ENCODE measurements at regions not wholly inside any gene's neighbourhood (a gene's known extent, or its start where the extent isn't known, plus 50 kb on each side); places are given as distances from the start of the nearest gene placed in this dataset.

GRCh38 chrX:76064825-76065224 is 108.0 kb upstream of the PBDC1 start:
- intact Hi-C loops (cut with micrococcal nuclease) = no loop called here
- DNase-seq (ENCODE audit: unreplicated experiment) = no peak
- POLR2A ChIA-PET = no interaction called here
- CTCF ChIA-PET = no interaction called here
- no TSS peak for BruUV-seq (replicated peaks)
- no peak overlapping the region for H3K27ac Mint-ChIP-seq (ENCODE audit: low read depth, unreplicated experiment)
- no peaks in the 10 kb centered on the region for H3K36me3 Mint-ChIP-seq (ENCODE audit: insufficient read depth, unreplicated experiment)
- peaks cover 58% of the 10 kb centered on the region for H3K9me3 Mint-ChIP-seq (ENCODE audit: unreplicated experiment)
- TF ChIP-seq CTCF (IDR thresholded peaks at IDR 0.05; ENCODE audit: unreplicated experiment) = no peak
- H3K4me1 Mint-ChIP-seq (ENCODE audit: insufficient read depth, unreplicated experiment) = no peaks in the 10 kb centered on the region
- H3K27me3 Mint-ChIP-seq (ENCODE audit: insufficient read depth, unreplicated experiment) = peaks cover 8% of the 10 kb centered on the region
- no peak overlapping the region for H3K4me3 Mint-ChIP-seq (ENCODE audit: unreplicated experiment)

- POLR2A ChIA-PET = no interaction called here
Observed at GRCh38 chrX:76076124-76076523, 96.7 kb upstream of the PBDC1 start.

GRCh38 chrX:76109654-76110053 is 63.2 kb upstream of the PBDC1 start:
- no peak for DNase-seq (ENCODE audit: unreplicated experiment)
- no TSS peak for BruUV-seq (replicated peaks)
- H3K36me3 Mint-ChIP-seq (ENCODE audit: insufficient read depth, unreplicated experiment) = no peaks in the 10 kb centered on the region
- POLR2A ChIA-PET = no interaction called here
- no peaks in the 10 kb centered on the region for H3K9me3 Mint-ChIP-seq (ENCODE audit: unreplicated experiment)
- intact Hi-C loops (cut with micrococcal nuclease) = no loop called here
- H3K27ac Mint-ChIP-seq (ENCODE audit: low read depth, unreplicated experiment) = no peak overlapping the region
- CTCF ChIA-PET = interaction anchor here (0.6 to 0.7 kb wide), 3 partner anchors 12 to 91 kb away, joined by 3 read pairs; no protein-coding TSS in a partner anchor
- TF ChIP-seq CTCF (IDR thresholded peaks at IDR 0.05; ENCODE audit: unreplicated experiment) = no peak
- H3K4me3 Mint-ChIP-seq (ENCODE audit: unreplicated experiment) = no peak overlapping the region
- peaks cover 10% of the 10 kb centered on the region for H3K27me3 Mint-ChIP-seq (ENCODE audit: insufficient read depth, unreplicated experiment)
- H3K4me1 Mint-ChIP-seq (ENCODE audit: insufficient read depth, unreplicated experiment) = no peaks in the 10 kb centered on the region

More at GRCh38 chrX:76076124-76076523, 96.7 kb upstream of the PBDC1 start:
- Mint-ChIP-seq H3K4me3 (ENCODE audit: unreplicated experiment) (no peak overlapping the region), H3K4me1 (ENCODE audit: insufficient read depth, unreplicated experiment) (no peaks in the 10 kb centered on the region), H3K36me3 (ENCODE audit: insufficient read depth, unreplicated experiment) (no peaks in the 10 kb centered on the region), H3K9me3 (ENCODE audit: unreplicated experiment) (peaks cover 6% of the 10 kb centered on the region), H3K27ac (ENCODE audit: low read depth, unreplicated experiment) (no peak overlapping the region), H3K27me3 (ENCODE audit: insufficient read depth, unreplicated experiment) (peaks cover 29% of the 10 kb centered on the region)
- no peak for TF ChIP-seq CTCF (IDR thresholded peaks at IDR 0.05; ENCODE audit: unreplicated experiment)
- CTCF ChIA-PET = interaction anchor here (1.0 kb wide), 1 partner anchor 32 kb away, joined by 3 read pairs; no protein-coding TSS in a partner anchor
- no TSS peak for BruUV-seq (replicated peaks)
- no peak for DNase-seq (ENCODE audit: unreplicated experiment)
- intact Hi-C loops (cut with micrococcal nuclease) = no loop called here

Data from MCF 10A (cell line).